ENCODE measurements at regions not wholly inside any gene's neighbourhood (a gene's known extent, or its start where the extent isn't known, plus 50 kb on each side); places are given as distances from the start of the nearest gene placed in this dataset.
"Not testable (repeated sequence)": the region's sequence is repeated elsewhere in the genome, so short reads cannot be mapped to it uniquely, and the experiment has no call there.

GRCh38 chr5:176018598-176018997, 50.5 kb upstream of the THOC3 start:
- H3K27ac Mint-ChIP-seq (ENCODE audit: unreplicated experiment); H3K4me1 Mint-ChIP-seq (ENCODE audit: unreplicated experiment); H3K27me3 Mint-ChIP-seq (ENCODE audit: unreplicated experiment); H3K36me3 Mint-ChIP-seq (ENCODE audit: unreplicated experiment); H3K9me3 Mint-ChIP-seq (ENCODE audit: unreplicated experiment); H3K4me3 Mint-ChIP-seq (ENCODE audit: unreplicated experiment); DNase-seq (ENCODE audit: extremely low spot score, unreplicated experiment): not testable (repeated sequence)

- not testable (repeated sequence) for H3K36me3 Mint-ChIP-seq (ENCODE audit: unreplicated experiment); DNase-seq (ENCODE audit: extremely low spot score, unreplicated experiment); H3K27ac Mint-ChIP-seq (ENCODE audit: unreplicated experiment); H3K9me3 Mint-ChIP-seq (ENCODE audit: unreplicated experiment); H3K4me3 Mint-ChIP-seq (ENCODE audit: unreplicated experiment); H3K4me1 Mint-ChIP-seq (ENCODE audit: unreplicated experiment); H3K27me3 Mint-ChIP-seq (ENCODE audit: unreplicated experiment)
Observed at GRCh38 chr5:176020852-176021251, 52.7 kb upstream of the THOC3 start.

- H3K27ac Mint-ChIP-seq (ENCODE audit: unreplicated experiment); H3K4me3 Mint-ChIP-seq (ENCODE audit: unreplicated experiment); H3K9me3 Mint-ChIP-seq (ENCODE audit: unreplicated experiment): not testable (repeated sequence)
Observed at GRCh38 chr5:176023535-176023934, 55.4 kb upstream of the THOC3 start.

GRCh38 chr5:176029445-176029844, 61.3 kb upstream of the THOC3 start:
- DNase-seq (ENCODE audit: extremely low spot score, unreplicated experiment); H3K36me3 Mint-ChIP-seq (ENCODE audit: unreplicated experiment); H3K4me3 Mint-ChIP-seq (ENCODE audit: unreplicated experiment): not testable (repeated sequence)

More at GRCh38 chr5:176023535-176023934, 55.4 kb upstream of the THOC3 start:
- DNase-seq (ENCODE audit: extremely low spot score, unreplicated experiment); H3K36me3 Mint-ChIP-seq (ENCODE audit: unreplicated experiment); H3K27me3 Mint-ChIP-seq (ENCODE audit: unreplicated experiment); H3K4me1 Mint-ChIP-seq (ENCODE audit: unreplicated experiment): not testable (repeated sequence)

GRCh38 chr5:176030361-176031117, 62.4 kb upstream of the THOC3 start:
- not testable (repeated sequence) for H3K27me3 Mint-ChIP-seq (ENCODE audit: unreplicated experiment); H3K4me1 Mint-ChIP-seq (ENCODE audit: unreplicated experiment); DNase-seq (ENCODE audit: extremely low spot score, unreplicated experiment); H3K9me3 Mint-ChIP-seq (ENCODE audit: unreplicated experiment); H3K36me3 Mint-ChIP-seq (ENCODE audit: unreplicated experiment); H3K4me3 Mint-ChIP-seq (ENCODE audit: unreplicated experiment); H3K27ac Mint-ChIP-seq (ENCODE audit: unreplicated experiment)

More at GRCh38 chr5:176029445-176029844, 61.3 kb upstream of the THOC3 start:
- not testable (repeated sequence) for H3K4me1 Mint-ChIP-seq (ENCODE audit: unreplicated experiment); H3K9me3 Mint-ChIP-seq (ENCODE audit: unreplicated experiment); H3K27me3 Mint-ChIP-seq (ENCODE audit: unreplicated experiment); H3K27ac Mint-ChIP-seq (ENCODE audit: unreplicated experiment)

GRCh38 chr5:176031118-176031510, 63.0 kb upstream of the THOC3 start:
- not testable (repeated sequence) for H3K4me1 Mint-ChIP-seq (ENCODE audit: unreplicated experiment); H3K27ac Mint-ChIP-seq (ENCODE audit: unreplicated experiment); H3K27me3 Mint-ChIP-seq (ENCODE audit: unreplicated experiment); H3K4me3 Mint-ChIP-seq (ENCODE audit: unreplicated experiment); H3K36me3 Mint-ChIP-seq (ENCODE audit: unreplicated experiment); H3K9me3 Mint-ChIP-seq (ENCODE audit: unreplicated experiment); DNase-seq (ENCODE audit: extremely low spot score, unreplicated experiment)

GRCh38 chr5:176033186-176033585, 65.1 kb upstream of the THOC3 start:
- H3K27ac Mint-ChIP-seq (ENCODE audit: unreplicated experiment); H3K9me3 Mint-ChIP-seq (ENCODE audit: unreplicated experiment); H3K27me3 Mint-ChIP-seq (ENCODE audit: unreplicated experiment); H3K4me1 Mint-ChIP-seq (ENCODE audit: unreplicated experiment); H3K4me3 Mint-ChIP-seq (ENCODE audit: unreplicated experiment); DNase-seq (ENCODE audit: extremely low spot score, unreplicated experiment); H3K36me3 Mint-ChIP-seq (ENCODE audit: unreplicated experiment): not testable (repeated sequence)

- not testable (repeated sequence) for H3K4me3 Mint-ChIP-seq (ENCODE audit: unreplicated experiment); H3K27ac Mint-ChIP-seq (ENCODE audit: unreplicated experiment)
Observed at GRCh38 chr5:176034407-176035200, 66.5 kb upstream of the THOC3 start.

GRCh38 chr5:176035201-176035530, 67.1 kb upstream of the THOC3 start:
- H3K27ac Mint-ChIP-seq (ENCODE audit: unreplicated experiment); DNase-seq (ENCODE audit: extremely low spot score, unreplicated experiment); H3K27me3 Mint-ChIP-seq (ENCODE audit: unreplicated experiment); H3K4me1 Mint-ChIP-seq (ENCODE audit: unreplicated experiment); H3K36me3 Mint-ChIP-seq (ENCODE audit: unreplicated experiment); H3K9me3 Mint-ChIP-seq (ENCODE audit: unreplicated experiment); H3K4me3 Mint-ChIP-seq (ENCODE audit: unreplicated experiment): not testable (repeated sequence)

More at GRCh38 chr5:176034407-176035200, 66.5 kb upstream of the THOC3 start:
- not testable (repeated sequence) for H3K4me1 Mint-ChIP-seq (ENCODE audit: unreplicated experiment); H3K27me3 Mint-ChIP-seq (ENCODE audit: unreplicated experiment); H3K9me3 Mint-ChIP-seq (ENCODE audit: unreplicated experiment); H3K36me3 Mint-ChIP-seq (ENCODE audit: unreplicated experiment); DNase-seq (ENCODE audit: extremely low spot score, unreplicated experiment)

- DNase-seq (ENCODE audit: extremely low spot score, unreplicated experiment); H3K4me1 Mint-ChIP-seq (ENCODE audit: unreplicated experiment); H3K27me3 Mint-ChIP-seq (ENCODE audit: unreplicated experiment); H3K27ac Mint-ChIP-seq (ENCODE audit: unreplicated experiment); H3K36me3 Mint-ChIP-seq (ENCODE audit: unreplicated experiment); H3K9me3 Mint-ChIP-seq (ENCODE audit: unreplicated experiment); H3K4me3 Mint-ChIP-seq (ENCODE audit: unreplicated experiment): not testable (repeated sequence)
Observed at GRCh38 chr5:176035816-176036308, 67.7 kb upstream of the THOC3 start.

GRCh38 chr5:176036391-176036790, 68.3 kb upstream of the THOC3 start:
- not testable (repeated sequence) for H3K4me3 Mint-ChIP-seq (ENCODE audit: unreplicated experiment); DNase-seq (ENCODE audit: extremely low spot score, unreplicated experiment); H3K4me1 Mint-ChIP-seq (ENCODE audit: unreplicated experiment); H3K27ac Mint-ChIP-seq (ENCODE audit: unreplicated experiment); H3K9me3 Mint-ChIP-seq (ENCODE audit: unreplicated experiment); H3K27me3 Mint-ChIP-seq (ENCODE audit: unreplicated experiment); H3K36me3 Mint-ChIP-seq (ENCODE audit: unreplicated experiment)

- not testable (repeated sequence) for H3K36me3 Mint-ChIP-seq (ENCODE audit: unreplicated experiment); H3K27me3 Mint-ChIP-seq (ENCODE audit: unreplicated experiment); H3K9me3 Mint-ChIP-seq (ENCODE audit: unreplicated experiment); H3K4me3 Mint-ChIP-seq (ENCODE audit: unreplicated experiment); H3K4me1 Mint-ChIP-seq (ENCODE audit: unreplicated experiment); H3K27ac Mint-ChIP-seq (ENCODE audit: unreplicated experiment); DNase-seq (ENCODE audit: extremely low spot score, unreplicated experiment)
Observed at GRCh38 chr5:176037190-176037589, 69.1 kb upstream of the THOC3 start.
